Karpas-422 (cell line): ENCODE measurements at regions not wholly inside any gene's neighbourhood (a gene's known extent, or its start where the extent isn't known, plus 50 kb on each side); places are given as distances from the start of the nearest gene placed in this dataset.
"Not testable (repeated sequence)": the region's sequence is repeated elsewhere in the genome, so short reads cannot be mapped to it uniquely, and the experiment has no call there.

Source experiments
- DNase-seq: peaks from one replicate; pipeline ENCODE4 v3.0.0-alpha.2; 2015
- H2AFZ ChIP-seq: fragments of 200-600 bp; sonication (generic); 2 replicates; pipeline ENCODE4 v1.6.1; 2014; ENCODE audit warnings: antibody characterized with exemption, low read length, mixed read lengths
- H3K27ac ChIP-seq: fragments of 200-600 bp; sonication (generic); 2 replicates; pipeline ENCODE4 v1.5.1; 2014; ENCODE audit warnings: mild to moderate bottlenecking, low read length, moderate library complexity
- H3K27me3 ChIP-seq: fragments of 200-600 bp; sonication (generic); 2 replicates; pipeline ENCODE4 v1.6.1; 2014; ENCODE audit warnings: low read length, mixed read lengths
- H3K36me3 ChIP-seq: fragments of 200-600 bp; sonication (generic); 2 replicates; pipeline ENCODE4 v1.6.1; 2014; ENCODE audit warnings: low read length, mixed read lengths; ENCODE audit not compliant: insufficient read depth
- H3K4me1 ChIP-seq: fragments of 200-600 bp; sonication (generic); 2 replicates; pipeline ENCODE4 v1.6.1; 2014; ENCODE audit warnings: mild to moderate bottlenecking, low read length, mixed read lengths
- H3K4me2 ChIP-seq: fragments of 200-600 bp; sonication (generic); 2 replicates; pipeline ENCODE4 v1.6.1; 2014; ENCODE audit warnings: low read length, low read depth, mild to moderate bottlenecking; ENCODE audit not compliant: poor library complexity, severe bottlenecking
- H3K4me3 ChIP-seq: fragments of 200-600 bp; sonication (generic); 2 replicates; pipeline ENCODE4 v1.5.1; 2014; ENCODE audit warnings: mild to moderate bottlenecking, antibody characterized with exemption, low read length, mixed read lengths
- H3K79me2 ChIP-seq: fragments of 200-600 bp; sonication (generic); 2 replicates; pipeline ENCODE4 v1.6.1; 2014; ENCODE audit warnings: mild to moderate bottlenecking, low read length, mixed read lengths
- H3K9ac ChIP-seq: fragments of 200-600 bp; sonication (generic); 2 replicates; pipeline ENCODE4 v1.6.0; 2014; ENCODE audit warnings: low read length
- H3K9me2 ChIP-seq: fragments of 200-600 bp; sonication (generic), shearing (Covaris generic); replicated peaks from 2 replicates; pipeline ENCODE4 v1.6.0; 2014; ENCODE audit warnings: mild to moderate bottlenecking, low read length, moderate library complexity; ENCODE audit not compliant: insufficient read depth
- H3K9me3 ChIP-seq: fragments of 300-700, 200-600 bp; sonication (generic); 2 replicates; pipeline ENCODE4 v1.6.1; 2014; ENCODE audit warnings: low read length, mixed read lengths
- H4K20me1 ChIP-seq: fragments of 200-600 bp; sonication (generic); 2 replicates; pipeline ENCODE4 v1.6.1; 2014; ENCODE audit warnings: mild to moderate bottlenecking, antibody characterized with exemption, low read length, low read depth; ENCODE audit not compliant: insufficient read depth

GRCh38 chr2:105487142-105488069 lies 88.6 kb upstream of the FHL2 start:
- H3K36me3 ChIP-seq = no peaks in the 10 kb centered on the region
- no peak for DNase-seq
- H3K9me2 ChIP-seq = no peaks in the 10 kb centered on the region
- no peak overlapping the region for H3K27ac ChIP-seq
- no peak overlapping the region for H3K4me2 ChIP-seq
- H3K9me3 ChIP-seq = no peaks in the 10 kb centered on the region
- no peak overlapping the region for H3K4me3 ChIP-seq
- no peaks in the 10 kb centered on the region for H3K27me3 ChIP-seq
- H3K4me1 ChIP-seq = no peaks in the 10 kb centered on the region
- no peak overlapping the region for H2AFZ ChIP-seq
- no peak overlapping the region for H3K9ac ChIP-seq
- no peaks in the 10 kb centered on the region for H4K20me1 ChIP-seq
- H3K79me2 ChIP-seq = no peaks in the 10 kb centered on the region

GRCh38 chr2:105486762-105487141 lies 87.9 kb upstream of the FHL2 start:
- no peaks in the 10 kb centered on the region for H3K9me2 ChIP-seq
- H4K20me1 ChIP-seq = no peaks in the 10 kb centered on the region
- H3K4me1 ChIP-seq = no peaks in the 10 kb centered on the region
- no peaks in the 10 kb centered on the region for H3K9me3 ChIP-seq
- H3K4me3 ChIP-seq = no peak overlapping the region
- no peaks in the 10 kb centered on the region for H3K27me3 ChIP-seq
- H2AFZ ChIP-seq = no peak overlapping the region
- H3K27ac ChIP-seq = no peak overlapping the region
- H3K9ac ChIP-seq = no peak overlapping the region
- DNase-seq = no peak
- H3K36me3 ChIP-seq = no peaks in the 10 kb centered on the region
- no peaks in the 10 kb centered on the region for H3K79me2 ChIP-seq
- no peak overlapping the region for H3K4me2 ChIP-seq

GRCh38 chr2:105478670-105479069 lies 79.8 kb upstream of the FHL2 start:
- Histone ChIP-seq H3K4me2 (no peak overlapping the region), H3K79me2 (no peaks in the 10 kb centered on the region), H3K4me3 (no peak overlapping the region), H3K27ac (no peak overlapping the region), H3K27me3 (no peaks in the 10 kb centered on the region), H3K9me3 (no peaks in the 10 kb centered on the region), H3K9ac (no peak overlapping the region), H4K20me1 (no peaks in the 10 kb centered on the region), H3K9me2 (no peaks in the 10 kb centered on the region), H2AFZ (no peak overlapping the region), H3K4me1 (no peaks in the 10 kb centered on the region), H3K36me3 (no peaks in the 10 kb centered on the region)
- DNase-seq = no peak

GRCh38 chr2:105477050-105477620 lies 78.3 kb upstream of the FHL2 start:
- not testable (repeated sequence) for H3K9me3 ChIP-seq, H3K9me2 ChIP-seq, H3K4me1 ChIP-seq, H2AFZ ChIP-seq, H3K27ac ChIP-seq, H3K36me3 ChIP-seq, H3K9ac ChIP-seq, H3K27me3 ChIP-seq, H3K79me2 ChIP-seq, H3K4me2 ChIP-seq, H3K4me3 ChIP-seq, H4K20me1 ChIP-seq, DNase-seq

- H3K36me3 ChIP-seq = no peaks in the 10 kb centered on the region
- no peak overlapping the region for H3K4me3 ChIP-seq
- H2AFZ ChIP-seq = no peak overlapping the region
- H3K4me2 ChIP-seq = no peak overlapping the region
- H3K4me1 ChIP-seq = no peaks in the 10 kb centered on the region
- no peak overlapping the region for H3K9ac ChIP-seq
- H3K9me3 ChIP-seq = no peaks in the 10 kb centered on the region
- H3K9me2 ChIP-seq = no peaks in the 10 kb centered on the region
- H3K27me3 ChIP-seq = no peaks in the 10 kb centered on the region
- H3K79me2 ChIP-seq = no peaks in the 10 kb centered on the region
- no peak for DNase-seq
- H3K27ac ChIP-seq = no peak overlapping the region
- no peaks in the 10 kb centered on the region for H4K20me1 ChIP-seq
These were observed 74.2 kb upstream of the FHL2 start for GRCh38 chr2:105473011-105473410.

- Histone ChIP-seq H3K9ac (no peak overlapping the region), H3K4me2 (no peak overlapping the region), H3K4me1 (no peaks in the 10 kb centered on the region)
These were observed 72.1 kb upstream of the FHL2 start for GRCh38 chr2:105470979-105471378.

GRCh38 chr2:105469781-105470180 lies 70.9 kb upstream of the FHL2 start:
- Histone ChIP-seq H2AFZ (no peak overlapping the region), H3K9ac (no peak overlapping the region)

More at GRCh38 chr2:105470979-105471378, 72.1 kb upstream of the FHL2 start:
- no peaks in the 10 kb centered on the region for H4K20me1 ChIP-seq
- no peak for DNase-seq
- H2AFZ ChIP-seq = no peak overlapping the region
- H3K27me3 ChIP-seq = no peaks in the 10 kb centered on the region
- no peaks in the 10 kb centered on the region for H3K79me2 ChIP-seq
- no peaks in the 10 kb centered on the region for H3K9me2 ChIP-seq
- H3K27ac ChIP-seq = no peak overlapping the region
- no peak overlapping the region for H3K4me3 ChIP-seq
- H3K36me3 ChIP-seq = no peaks in the 10 kb centered on the region
- no peaks in the 10 kb centered on the region for H3K9me3 ChIP-seq

GRCh38 chr2:105468582-105469042 lies 69.8 kb upstream of the FHL2 start:
- Histone ChIP-seq H3K36me3 (no peaks in the 10 kb centered on the region), H3K4me2 (no peak overlapping the region), H3K27me3 (no peaks in the 10 kb centered on the region), H3K4me3 (no peak overlapping the region), H3K27ac (no peak overlapping the region), H3K9me3 (no peaks in the 10 kb centered on the region), H3K79me2 (no peaks in the 10 kb centered on the region), H2AFZ (no peak overlapping the region), H3K9me2 (no peaks in the 10 kb centered on the region), H3K9ac (no peak overlapping the region), H3K4me1 (no peaks in the 10 kb centered on the region), H4K20me1 (no peaks in the 10 kb centered on the region)
- DNase-seq = no peak

More at GRCh38 chr2:105469781-105470180, 70.9 kb upstream of the FHL2 start:
- no peaks in the 10 kb centered on the region for H3K79me2 ChIP-seq
- no peak overlapping the region for H3K27ac ChIP-seq
- no peaks in the 10 kb centered on the region for H4K20me1 ChIP-seq
- no peaks in the 10 kb centered on the region for H3K27me3 ChIP-seq
- no peaks in the 10 kb centered on the region for H3K9me2 ChIP-seq
- H3K36me3 ChIP-seq = no peaks in the 10 kb centered on the region
- no peak for DNase-seq
- no peaks in the 10 kb centered on the region for H3K9me3 ChIP-seq
- no peak overlapping the region for H3K4me3 ChIP-seq
- H3K4me1 ChIP-seq = no peaks in the 10 kb centered on the region
- H3K4me2 ChIP-seq = no peak overlapping the region
